GM23338 (cell line): ENCODE measurements at regions not wholly inside any gene's neighbourhood (a gene's known extent, or its start where the extent isn't known, plus 50 kb on each side); places are given as distances from the start of the nearest gene placed in this dataset.

Experiments used
- ATAC-seq: fragments of 200-7000 bp; cut with Tn5 transposase; 3 replicates; pipeline ENCODE4 v1.9.1; 2020
- DNase-seq: peaks from one replicate; pipeline ENCODE4 v3.0.0-alpha.2; 2015; ENCODE audit warnings: low spot score
- H2AFZ ChIP-seq: fragments of 200-600 bp; sonication (generic); 2 replicates; pipeline ENCODE4 v1.8.0; 2016; ENCODE audit warnings: antibody characterized with exemption, mild to moderate bottlenecking, moderate library complexity
- H3F3A ChIP-seq: fragments of 200-600 bp; sonication (generic); replicated peaks from 2 replicates; pipeline ENCODE4 v1.8.0; 2017; ENCODE audit warnings: antibody characterized with exemption, mixed run types, low read depth
- H3K27ac ChIP-seq: fragments of 200-600 bp; sonication (generic); 2 replicates; pipeline ENCODE4 v1.6.1; 2016; ENCODE audit warnings: low read depth
- H3K27me3 ChIP-seq: fragments of 200-600 bp; sonication (generic); 2 replicates; pipeline ENCODE4 v1.8.0; 2016; ENCODE audit warnings: mild to moderate bottlenecking, mixed run types, moderate library complexity; ENCODE audit not compliant: insufficient read depth
- H3K36me3 ChIP-seq: fragments of 200-600 bp; sonication (generic); 2 replicates; pipeline ENCODE4 v1.8.0; 2016; ENCODE audit warnings: mild to moderate bottlenecking; ENCODE audit not compliant: insufficient read depth
- H3K4me1 ChIP-seq: fragments of 200-600 bp; sonication (generic); 2 replicates; pipeline ENCODE4 v1.8.0; 2016; ENCODE audit warnings: mild to moderate bottlenecking, moderate library complexity; ENCODE audit not compliant: insufficient read depth
- H3K4me2 ChIP-seq: fragments of 200-600 bp; sonication (generic); 2 replicates; pipeline ENCODE4 v1.7.1; 2017; ENCODE audit warnings: mixed run types
- H3K4me3 ChIP-seq: fragments of 200-600 bp; sonication (generic); 2 replicates; pipeline ENCODE4 v1.6.1; 2016; ENCODE audit warnings: mixed run types
- H3K79me2 ChIP-seq: fragments of 200-600 bp; sonication (generic); replicated peaks from 2 replicates; pipeline ENCODE4 v1.8.0; 2017; ENCODE audit warnings: mild to moderate bottlenecking; ENCODE audit not compliant: insufficient read depth
- H3K9me2 ChIP-seq: fragments of 200-600 bp; sonication (generic); 2 replicates; pipeline ENCODE4 v1.8.0; 2017; ENCODE audit not compliant: insufficient read depth
- H4K20me1 ChIP-seq: fragments of 200-600 bp; sonication (generic); replicated peaks from 2 replicates; pipeline ENCODE4 v1.8.0; 2017; ENCODE audit warnings: mild to moderate bottlenecking; ENCODE audit not compliant: insufficient read depth
- H3K27ac Mint-ChIP-seq: 2 replicates; pipeline ENCODE4 v1.8.0; 2020; ENCODE audit warnings: inconsistent platforms, mild to moderate bottlenecking, moderate library complexity, mixed read lengths
- H3K27me3 Mint-ChIP-seq: 3 replicates; pipeline ENCODE4 v1.8.0; 2022; ENCODE audit warnings: low read depth, mild to moderate bottlenecking, moderate library complexity, mixed read lengths, inconsistent platforms; ENCODE audit not compliant: insufficient read depth, poor library complexity
- H3K36me3 Mint-ChIP-seq: 3 replicates; pipeline ENCODE4 v1.8.0; 2021; ENCODE audit warnings: low read depth, mild to moderate bottlenecking, inconsistent platforms, moderate library complexity, mixed read lengths
- H3K4me1 Mint-ChIP-seq: 3 replicates; pipeline ENCODE4 v1.8.0; 2020; ENCODE audit warnings: mild to moderate bottlenecking, inconsistent platforms, mixed read lengths
- H3K4me3 Mint-ChIP-seq: 3 replicates; pipeline ENCODE4 v1.8.0; 2021; ENCODE audit warnings: moderate library complexity, mild to moderate bottlenecking, inconsistent platforms, mixed read lengths
- H3K9me3 Mint-ChIP-seq: 3 replicates; pipeline ENCODE4 v1.8.0; 2020; ENCODE audit warnings: moderate library complexity, mild to moderate bottlenecking, inconsistent platforms, mixed read lengths
- CREB1 ChIP-seq: fragments of 250-450 bp; sonication (Bioruptor Pico); IDR thresholded peaks from 2 replicates; pipeline ENCODE4 v1.5.0; 2020; ENCODE audit warnings: low read depth, mild to moderate bottlenecking, moderate library complexity
- ETS1 ChIP-seq: IDR thresholded peaks from 2 replicates; pipeline ENCODE4 v1.6.1; 2016; ENCODE audit warnings: antibody characterized with exemption
- EZH2 ChIP-seq: fragments of 200-600 bp; sonication (generic); IDR thresholded peaks from one replicate; pipeline ENCODE4 v1.8.0; 2017; ENCODE audit warnings: antibody characterized with exemption, mild to moderate bottlenecking, low read depth; ENCODE audit not compliant: unreplicated experiment
- EZH2phosphoT487 ChIP-seq: fragments of 200-600 bp; sonication (generic); IDR thresholded peaks from one replicate; pipeline ENCODE4 v1.8.1; 2018; ENCODE audit warnings: antibody characterized with exemption; ENCODE audit not compliant: unreplicated experiment
- JUNB ChIP-seq: IDR thresholded peaks from one replicate; pipeline ENCODE4 v1.6.1; 2016; ENCODE audit warnings: antibody characterized with exemption; ENCODE audit not compliant: unreplicated experiment
- NANOG ChIP-seq: IDR thresholded peaks from 2 replicates; pipeline ENCODE4 v1.6.1; 2016; ENCODE audit warnings: antibody characterized with exemption, borderline replicate concordance
- POLR2AphosphoS5 ChIP-seq: IDR thresholded peaks from 2 replicates; pipeline ENCODE4 v1.6.1; 2016; ENCODE audit warnings: antibody characterized with exemption, low read depth
- STAT1 ChIP-seq: IDR thresholded peaks from one replicate; pipeline ENCODE4 v1.6.1; 2016; ENCODE audit warnings: antibody characterized with exemption; ENCODE audit not compliant: unreplicated experiment
- ZNF114 ChIP-seq: fragments of 250-450 bp; sonication (Bioruptor Pico); IDR thresholded peaks from 2 replicates; pipeline ENCODE4 v1.5.0; 2020; ENCODE audit warnings: mild to moderate bottlenecking, moderate library complexity
- ZNF331 ChIP-seq: fragments of 250-450 bp; sonication (Bioruptor Pico); IDR thresholded peaks from 2 replicates; pipeline ENCODE4 v1.5.0; 2020; ENCODE audit warnings: low read depth, mild to moderate bottlenecking, moderate library complexity
- TF ChIP-seq, protein P1 (sequence below): fragments of 250-450 bp; sonication (Bioruptor Pico); IDR thresholded peaks from 2 replicates; pipeline ENCODE4 v1.5.0; 2020; ENCODE audit warnings: mild to moderate bottlenecking, moderate library complexity
- TF ChIP-seq, protein P2 (sequence below): IDR thresholded peaks from one replicate; pipeline ENCODE4 v1.6.1; 2018; ENCODE audit warnings: antibody characterized with exemption; ENCODE audit not compliant: unreplicated experiment
- TF ChIP-seq, protein P3 (sequence below), 2 experiments: fragments of 200-600 bp in 1 of 2; sonication (generic) in 1 of 2; conservative IDR thresholded peaks; 2 replicates each; pipeline versions ENCODE4 v1.5.1 to v1.6.1; 2016 to 2017; ENCODE audit warnings: antibody characterized with exemption in 2 of 2, low read depth in 2 of 2, mild to moderate bottlenecking in 2 of 2, moderate library complexity in 1 of 2

DNA sequence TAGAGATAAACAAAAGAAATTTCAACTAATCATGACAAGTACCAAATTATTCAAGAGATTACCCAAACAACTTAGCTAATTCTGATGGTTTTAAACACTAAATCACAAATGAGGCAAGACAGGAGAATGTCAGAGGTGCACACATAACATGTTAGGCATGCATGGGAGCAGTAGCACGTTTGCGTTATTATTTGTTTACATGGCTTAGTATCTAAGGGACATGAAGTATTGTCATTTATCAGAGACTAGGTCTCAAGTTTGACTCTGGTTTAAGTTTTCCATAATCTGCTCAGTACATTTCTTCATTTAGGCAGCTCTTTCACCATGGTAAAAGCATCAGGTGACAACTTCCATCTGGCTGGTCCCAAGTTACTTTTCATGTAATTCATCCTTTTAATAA, 244.1 kb upstream of the TNC start:
- H3K4me1 Mint-ChIP-seq, result peaks cover 2% of the 10 kb centered on the region; the same call in 2 of the 3 replicates
- DNase-seq, result no peak
- no peaks in the 10 kb centered on the region for H3K27me3 Mint-ChIP-seq
- Histone ChIP-seq H3K4me2 (no peak overlapping the region), H3K79me2 (no peaks in the 10 kb centered on the region), H3K4me3 (no peak overlapping the region), H3F3A (no peaks in the 10 kb centered on the region), H3K27me3 (no peaks in the 10 kb centered on the region), H2AFZ (no peak overlapping the region), H3K4me1 (no peaks in the 10 kb centered on the region), H3K27ac (no peak overlapping the region), H4K20me1 (no peaks in the 10 kb centered on the region), H3K36me3 (no peaks in the 10 kb centered on the region), H3K9me2 (0 out of 2 replicates have a peak, but pooled peaks cover 3% of the 10 kb centered on the region)
- no peak for ATAC-seq
- no peak for TF ChIP-seq ETS1
- TF ChIP-seq, protein P1, sequence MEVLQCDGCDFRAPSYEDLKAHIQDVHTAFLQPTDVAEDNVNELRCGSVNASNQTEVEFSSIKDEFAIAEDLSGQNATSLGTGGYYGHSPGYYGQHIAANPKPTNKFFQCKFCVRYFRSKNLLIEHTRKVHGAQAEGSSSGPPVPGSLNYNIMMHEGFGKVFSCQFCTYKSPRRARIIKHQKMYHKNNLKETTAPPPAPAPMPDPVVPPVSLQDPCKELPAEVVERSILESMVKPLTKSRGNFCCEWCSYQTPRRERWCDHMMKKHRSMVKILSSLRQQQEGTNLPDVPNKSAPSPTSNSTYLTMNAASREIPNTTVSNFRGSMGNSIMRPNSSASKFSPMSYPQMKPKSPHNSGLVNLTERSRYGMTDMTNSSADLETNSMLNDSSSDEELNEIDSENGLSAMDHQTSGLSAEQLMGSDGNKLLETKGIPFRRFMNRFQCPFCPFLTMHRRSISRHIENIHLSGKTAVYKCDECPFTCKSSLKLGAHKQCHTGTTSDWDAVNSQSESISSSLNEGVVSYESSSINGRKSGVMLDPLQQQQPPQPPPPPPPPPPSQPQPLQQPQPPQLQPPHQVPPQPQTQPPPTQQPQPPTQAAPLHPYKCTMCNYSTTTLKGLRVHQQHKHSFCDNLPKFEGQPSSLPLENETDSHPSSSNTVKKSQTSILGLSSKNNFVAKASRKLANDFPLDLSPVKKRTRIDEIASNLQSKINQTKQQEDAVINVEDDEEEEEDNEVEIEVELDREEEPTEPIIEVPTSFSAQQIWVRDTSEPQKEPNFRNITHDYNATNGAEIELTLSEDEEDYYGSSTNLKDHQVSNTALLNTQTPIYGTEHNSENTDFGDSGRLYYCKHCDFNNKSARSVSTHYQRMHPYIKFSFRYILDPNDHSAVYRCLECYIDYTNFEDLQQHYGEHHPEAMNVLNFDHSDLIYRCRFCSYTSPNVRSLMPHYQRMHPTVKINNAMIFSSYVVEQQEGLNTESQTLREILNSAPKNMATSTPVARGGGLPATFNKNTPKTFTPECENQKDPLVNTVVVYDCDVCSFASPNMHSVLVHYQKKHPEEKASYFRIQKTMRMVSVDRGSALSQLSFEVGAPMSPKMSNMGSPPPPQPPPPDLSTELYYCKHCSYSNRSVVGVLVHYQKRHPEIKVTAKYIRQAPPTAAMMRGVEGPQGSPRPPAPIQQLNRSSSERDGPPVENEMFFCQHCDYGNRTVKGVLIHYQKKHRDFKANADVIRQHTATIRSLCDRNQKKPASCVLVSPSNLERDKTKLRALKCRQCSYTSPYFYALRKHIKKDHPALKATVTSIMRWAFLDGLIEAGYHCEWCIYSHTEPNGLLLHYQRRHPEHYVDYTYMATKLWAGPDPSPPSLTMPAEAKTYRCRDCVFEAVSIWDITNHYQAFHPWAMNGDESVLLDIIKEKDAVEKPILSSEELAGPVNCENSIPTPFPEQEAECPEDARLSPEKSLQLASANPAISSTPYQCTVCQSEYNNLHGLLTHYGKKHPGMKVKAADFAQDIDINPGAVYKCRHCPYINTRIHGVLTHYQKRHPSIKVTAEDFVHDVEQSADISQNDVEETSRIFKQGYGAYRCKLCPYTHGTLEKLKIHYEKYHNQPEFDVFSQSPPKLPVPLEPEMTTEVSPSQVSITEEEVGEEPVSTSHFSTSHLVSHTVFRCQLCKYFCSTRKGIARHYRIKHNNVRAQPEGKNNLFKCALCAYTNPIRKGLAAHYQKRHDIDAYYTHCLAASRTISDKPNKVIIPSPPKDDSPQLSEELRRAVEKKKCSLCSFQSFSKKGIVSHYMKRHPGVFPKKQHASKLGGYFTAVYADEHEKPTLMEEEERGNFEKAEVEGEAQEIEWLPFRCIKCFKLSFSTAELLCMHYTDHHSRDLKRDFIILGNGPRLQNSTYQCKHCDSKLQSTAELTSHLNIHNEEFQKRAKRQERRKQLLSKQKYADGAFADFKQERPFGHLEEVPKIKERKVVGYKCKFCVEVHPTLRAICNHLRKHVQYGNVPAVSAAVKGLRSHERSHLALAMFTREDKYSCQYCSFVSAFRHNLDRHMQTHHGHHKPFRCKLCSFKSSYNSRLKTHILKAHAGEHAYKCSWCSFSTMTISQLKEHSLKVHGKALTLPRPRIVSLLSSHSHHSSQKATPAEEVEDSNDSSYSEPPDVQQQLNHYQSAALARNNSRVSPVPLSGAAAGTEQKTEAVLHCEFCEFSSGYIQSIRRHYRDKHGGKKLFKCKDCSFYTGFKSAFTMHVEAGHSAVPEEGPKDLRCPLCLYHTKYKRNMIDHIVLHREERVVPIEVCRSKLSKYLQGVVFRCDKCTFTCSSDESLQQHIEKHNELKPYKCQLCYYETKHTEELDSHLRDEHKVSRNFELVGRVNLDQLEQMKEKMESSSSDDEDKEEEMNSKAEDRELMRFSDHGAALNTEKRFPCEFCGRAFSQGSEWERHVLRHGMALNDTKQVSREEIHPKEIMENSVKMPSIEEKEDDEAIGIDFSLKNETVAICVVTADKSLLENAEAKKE (CRISPR knock-in tag), result no peak
- no peak for TF ChIP-seq ZNF331 (CRISPR knock-in tag)
- no peak for TF ChIP-seq POLR2AphosphoS5
- no peak for TF ChIP-seq ZNF114
- no peak for TF ChIP-seq CREB1 (CRISPR knock-in tag)
- no peak for TF ChIP-seq EZH2phosphoT487
- TF ChIP-seq, protein P2, sequence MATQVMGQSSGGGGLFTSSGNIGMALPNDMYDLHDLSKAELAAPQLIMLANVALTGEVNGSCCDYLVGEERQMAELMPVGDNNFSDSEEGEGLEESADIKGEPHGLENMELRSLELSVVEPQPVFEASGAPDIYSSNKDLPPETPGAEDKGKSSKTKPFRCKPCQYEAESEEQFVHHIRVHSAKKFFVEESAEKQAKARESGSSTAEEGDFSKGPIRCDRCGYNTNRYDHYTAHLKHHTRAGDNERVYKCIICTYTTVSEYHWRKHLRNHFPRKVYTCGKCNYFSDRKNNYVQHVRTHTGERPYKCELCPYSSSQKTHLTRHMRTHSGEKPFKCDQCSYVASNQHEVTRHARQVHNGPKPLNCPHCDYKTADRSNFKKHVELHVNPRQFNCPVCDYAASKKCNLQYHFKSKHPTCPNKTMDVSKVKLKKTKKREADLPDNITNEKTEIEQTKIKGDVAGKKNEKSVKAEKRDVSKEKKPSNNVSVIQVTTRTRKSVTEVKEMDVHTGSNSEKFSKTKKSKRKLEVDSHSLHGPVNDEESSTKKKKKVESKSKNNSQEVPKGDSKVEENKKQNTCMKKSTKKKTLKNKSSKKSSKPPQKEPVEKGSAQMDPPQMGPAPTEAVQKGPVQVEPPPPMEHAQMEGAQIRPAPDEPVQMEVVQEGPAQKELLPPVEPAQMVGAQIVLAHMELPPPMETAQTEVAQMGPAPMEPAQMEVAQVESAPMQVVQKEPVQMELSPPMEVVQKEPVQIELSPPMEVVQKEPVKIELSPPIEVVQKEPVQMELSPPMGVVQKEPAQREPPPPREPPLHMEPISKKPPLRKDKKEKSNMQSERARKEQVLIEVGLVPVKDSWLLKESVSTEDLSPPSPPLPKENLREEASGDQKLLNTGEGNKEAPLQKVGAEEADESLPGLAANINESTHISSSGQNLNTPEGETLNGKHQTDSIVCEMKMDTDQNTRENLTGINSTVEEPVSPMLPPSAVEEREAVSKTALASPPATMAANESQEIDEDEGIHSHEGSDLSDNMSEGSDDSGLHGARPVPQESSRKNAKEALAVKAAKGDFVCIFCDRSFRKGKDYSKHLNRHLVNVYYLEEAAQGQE, result no peak
- TF ChIP-seq EZH2, result no peak
- no peak for TF ChIP-seq STAT1
- TF ChIP-seq NANOG, result no peak
- TF ChIP-seq JUNB, result no peak
- TF ChIP-seq, protein P3, sequence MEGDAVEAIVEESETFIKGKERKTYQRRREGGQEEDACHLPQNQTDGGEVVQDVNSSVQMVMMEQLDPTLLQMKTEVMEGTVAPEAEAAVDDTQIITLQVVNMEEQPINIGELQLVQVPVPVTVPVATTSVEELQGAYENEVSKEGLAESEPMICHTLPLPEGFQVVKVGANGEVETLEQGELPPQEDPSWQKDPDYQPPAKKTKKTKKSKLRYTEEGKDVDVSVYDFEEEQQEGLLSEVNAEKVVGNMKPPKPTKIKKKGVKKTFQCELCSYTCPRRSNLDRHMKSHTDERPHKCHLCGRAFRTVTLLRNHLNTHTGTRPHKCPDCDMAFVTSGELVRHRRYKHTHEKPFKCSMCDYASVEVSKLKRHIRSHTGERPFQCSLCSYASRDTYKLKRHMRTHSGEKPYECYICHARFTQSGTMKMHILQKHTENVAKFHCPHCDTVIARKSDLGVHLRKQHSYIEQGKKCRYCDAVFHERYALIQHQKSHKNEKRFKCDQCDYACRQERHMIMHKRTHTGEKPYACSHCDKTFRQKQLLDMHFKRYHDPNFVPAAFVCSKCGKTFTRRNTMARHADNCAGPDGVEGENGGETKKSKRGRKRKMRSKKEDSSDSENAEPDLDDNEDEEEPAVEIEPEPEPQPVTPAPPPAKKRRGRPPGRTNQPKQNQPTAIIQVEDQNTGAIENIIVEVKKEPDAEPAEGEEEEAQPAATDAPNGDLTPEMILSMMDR (conservative IDR thresholded peaks at IDR 0.05; ENCODE audit: low read depth in 2 of 2), result no peak
- no peaks in the 10 kb centered on the region for H3K9me3 Mint-ChIP-seq
- no peak overlapping the region for H3K4me3 Mint-ChIP-seq
- no peaks in the 10 kb centered on the region for H3K36me3 Mint-ChIP-seq
- no peak overlapping the region for H3K27ac Mint-ChIP-seq
